Esophagus squamous epithelium (tissue), 4 donors: ENCODE measurements at regions not wholly inside any gene's neighbourhood (a gene's known extent, or its start where the extent isn't known, plus 50 kb on each side); places are given as distances from the start of the nearest gene placed in this dataset.

ENCODE experiments used
- CTCF ChIP-seq, 6 experiments: fragments of 450-650 bp in 4 of 6; fragments of 200-600 bp in 2 of 6; sonication (generic) in 2 of 6; IDR thresholded peaks; one replicate each; pipeline ENCODE4 v1.5.1; 2016 to 2019; ENCODE audit warnings: antibody characterized with exemption in 6 of 6, mild to moderate bottlenecking in 4 of 6, moderate library complexity in 4 of 6
- POLR2A ChIP-seq, 4 donors: fragments of 450-650 bp; IDR thresholded peaks; one replicate each; pipeline ENCODE4 v1.6.1; 2017; ENCODE audit warnings: antibody characterized with exemption in 4 of 4, mild to moderate bottlenecking in 4 of 4, moderate library complexity in 3 of 4

GRCh38 chr13:103302676-103303075 lies 236.5 kb upstream of the SLC10A2 start:
- no peak for TF ChIP-seq CTCF (IDR thresholded peaks at IDR 0.05)
- no peak for TF ChIP-seq POLR2A (IDR thresholded peaks at IDR 0.05)
